ENCODE measurements at regions not wholly inside any gene's neighbourhood (a gene's known extent, or its start where the extent isn't known, plus 50 kb on each side); places are given as distances from the start of the nearest gene placed in this dataset.

DNA sequence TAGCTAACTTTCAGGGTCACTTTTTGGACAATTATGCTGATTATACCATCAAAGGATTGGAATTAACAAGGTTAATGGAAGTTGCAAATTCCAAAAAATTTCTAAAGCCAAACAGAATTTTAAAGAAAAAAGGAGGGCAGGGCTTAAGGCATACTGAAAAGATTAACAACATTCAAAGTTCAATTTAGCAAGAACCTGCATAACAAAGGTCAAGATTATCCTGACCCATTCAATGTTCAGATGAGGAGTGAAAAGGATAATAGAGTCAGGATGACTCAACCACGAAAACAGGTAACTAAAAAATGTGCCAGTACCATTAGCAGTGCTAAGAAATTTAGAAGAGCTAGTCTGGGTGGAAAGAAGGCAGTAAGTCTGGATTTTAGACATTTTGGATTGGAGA, 139.8 kb upstream of the HNMT start:
- no peak overlapping the region for H3K56ac ChIP-seq (ENCODE audit: low read length)
- no peak overlapping the region for H3K27ac ChIP-seq (ENCODE audit: low read depth, low read length)
- H3K4me2 ChIP-seq (ENCODE audit: low read length), result no peak overlapping the region
- H2BK120ac ChIP-seq (ENCODE audit: low read depth, low read length), result no peak overlapping the region
- no peak overlapping the region for H3K4ac ChIP-seq (ENCODE audit: low read depth, low read length)
- H3K27me3 ChIP-seq (ENCODE audit: insufficient read depth, low read length, poor library complexity), result no peaks in the 10 kb centered on the region
- no peaks in the 10 kb centered on the region for H3K36me3 ChIP-seq (ENCODE audit: control insufficient read depth, insufficient read depth, low read length)
- H4K8ac ChIP-seq (ENCODE audit: low read depth, low read length), result no peak overlapping the region
- H2BK15ac ChIP-seq (replicated peaks; ENCODE audit: low read depth), result no peak overlapping the region
- no peak for DNase-seq
- WGBS (ENCODE audit: extremely low coverage, insufficient coverage, low lambda C conversion rate), result no CpG with 5 or more reads among the region's 1 CpG
- no peaks in the 10 kb centered on the region for H3K79me1 ChIP-seq (ENCODE audit: low read length)
- no peak overlapping the region for H2AK5ac ChIP-seq (ENCODE audit: low read length)
- no peak overlapping the region for H2BK5ac ChIP-seq (ENCODE audit: low read length)
- no peaks in the 10 kb centered on the region for H3K79me2 ChIP-seq (ENCODE audit: control insufficient read depth, insufficient read depth, low read length)
- no peak overlapping the region for H3K18ac ChIP-seq (ENCODE audit: low read length)
- H4K5ac ChIP-seq (ENCODE audit: low read length), result no peak overlapping the region
- H3K23ac ChIP-seq (ENCODE audit: low read length), result no peak overlapping the region
- no peak overlapping the region for H3K4me3 ChIP-seq (ENCODE audit: low read length)
- no peak overlapping the region for H3K9ac ChIP-seq (ENCODE audit: low read length)
- H3K4me1 ChIP-seq (ENCODE audit: control insufficient read depth, low read depth, low read length), result peaks cover 3% of the 10 kb centered on the region

DNA sequence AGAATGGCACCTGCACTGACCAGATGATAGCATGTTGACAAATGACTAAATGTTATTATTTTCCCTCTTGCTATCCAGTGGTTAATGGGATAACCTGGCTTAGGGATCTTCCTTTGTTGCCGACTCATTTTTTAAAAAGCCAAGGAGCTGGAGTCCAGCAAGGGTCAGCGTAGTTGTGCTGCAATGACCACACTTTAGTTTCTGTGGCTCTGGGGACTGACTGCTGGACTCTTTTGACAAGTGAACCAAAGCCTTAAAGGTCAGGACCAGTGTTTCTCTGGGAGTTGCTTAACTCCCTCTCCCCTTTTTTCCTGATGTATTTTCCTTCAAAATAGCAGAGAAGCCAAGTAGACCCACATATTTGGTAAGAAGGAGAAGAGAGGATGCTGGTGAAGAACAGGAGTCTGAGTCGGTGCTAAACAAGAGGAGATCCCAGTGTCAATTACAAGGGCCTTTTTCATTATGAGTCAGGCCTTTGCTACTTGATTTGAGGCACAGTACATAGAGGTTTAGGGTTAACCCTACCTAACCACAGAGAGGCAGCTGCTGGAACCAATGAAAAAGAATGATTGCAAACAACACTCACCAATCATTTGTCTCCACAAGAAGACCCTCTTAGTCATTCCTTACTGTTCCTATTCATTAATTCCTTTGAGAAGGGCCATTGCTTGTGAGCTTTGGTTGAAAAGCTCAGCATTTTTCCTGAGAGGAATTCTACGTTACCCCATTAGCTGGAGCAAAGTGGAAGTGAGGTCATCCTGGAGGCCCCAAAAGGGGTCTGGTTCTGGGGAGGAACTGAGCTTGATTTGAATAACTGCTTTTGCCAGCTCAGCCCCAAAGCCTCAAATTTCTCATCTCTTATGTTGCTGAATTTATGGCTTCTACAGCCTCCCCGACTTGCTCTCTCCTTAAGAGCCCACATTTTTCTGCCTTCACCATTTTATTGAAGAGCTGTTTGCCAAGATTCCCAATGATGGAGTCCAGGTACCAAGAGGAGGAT, 137.6 kb upstream of the HNMT start:
- Histone ChIP-seq H4K8ac (ENCODE audit: low read depth, low read length) (no peak overlapping the region), H2BK120ac (ENCODE audit: low read depth, low read length) (no peak overlapping the region), H3K56ac (ENCODE audit: low read length) (no peak overlapping the region), H3K9ac (ENCODE audit: low read length) (no peak overlapping the region), H3K23ac (ENCODE audit: low read length) (no peak overlapping the region), H3K4me1 (ENCODE audit: control insufficient read depth, low read depth, low read length) (peaks cover 3% of the 10 kb centered on the region), H4K5ac (ENCODE audit: low read length) (no peak overlapping the region), H3K79me2 (ENCODE audit: control insufficient read depth, insufficient read depth, low read length) (no peaks in the 10 kb centered on the region), H3K4me3 (ENCODE audit: low read length) (no peak overlapping the region), H3K79me1 (ENCODE audit: low read length) (no peaks in the 10 kb centered on the region), H2AK5ac (ENCODE audit: low read length) (no peak overlapping the region), H2BK15ac (replicated peaks; ENCODE audit: low read depth) (no peak overlapping the region), H3K4me2 (ENCODE audit: low read length) (no peak overlapping the region), H2BK5ac (ENCODE audit: low read length) (no peak overlapping the region), H3K36me3 (ENCODE audit: control insufficient read depth, insufficient read depth, low read length) (no peaks in the 10 kb centered on the region), H3K18ac (ENCODE audit: low read length) (no peak overlapping the region), H3K27ac (ENCODE audit: low read depth, low read length) (no peak overlapping the region), H3K27me3 (ENCODE audit: insufficient read depth, low read length, poor library complexity) (no peaks in the 10 kb centered on the region), H3K4ac (ENCODE audit: low read depth, low read length) (no peak overlapping the region)
- no peak for DNase-seq
- no CpG with 5 or more reads among the region's 5 CpGs for WGBS (ENCODE audit: extremely low coverage, insufficient coverage, low lambda C conversion rate)

DNA sequence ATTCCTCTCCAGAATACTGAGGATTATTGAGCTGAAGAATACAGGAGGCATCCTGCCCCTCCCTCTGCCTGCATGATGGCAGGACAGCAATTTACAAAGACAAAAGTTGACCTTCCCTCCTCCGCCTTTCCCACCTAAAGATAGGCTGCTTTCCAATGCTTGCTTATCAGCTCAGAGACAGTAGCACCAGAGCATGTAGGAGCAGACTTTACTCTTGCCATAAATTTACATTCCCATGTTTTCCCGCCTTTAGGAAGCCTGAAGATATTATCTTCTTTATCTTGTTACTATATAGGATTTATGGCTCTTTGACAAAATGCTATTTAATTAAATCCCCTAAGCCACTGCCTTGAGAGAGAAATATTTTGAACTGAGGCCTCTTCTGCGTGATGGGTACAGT, 135.6 kb upstream of the HNMT start:
- no peak overlapping the region for H2BK5ac ChIP-seq (ENCODE audit: low read length)
- no peaks in the 10 kb centered on the region for H3K36me3 ChIP-seq (ENCODE audit: control insufficient read depth, insufficient read depth, low read length)
- peaks cover 3% of the 10 kb centered on the region for H3K4me1 ChIP-seq (ENCODE audit: control insufficient read depth, low read depth, low read length)
- no peak overlapping the region for H2BK15ac ChIP-seq (replicated peaks; ENCODE audit: low read depth)
- no peak overlapping the region for H4K8ac ChIP-seq (ENCODE audit: low read depth, low read length)
- no peak overlapping the region for H3K9ac ChIP-seq (ENCODE audit: low read length)
- H3K56ac ChIP-seq (ENCODE audit: low read length), result no peak overlapping the region
- H4K5ac ChIP-seq (ENCODE audit: low read length), result no peak overlapping the region
- H3K4me3 ChIP-seq (ENCODE audit: low read length), result no peak overlapping the region
- H3K27ac ChIP-seq (ENCODE audit: low read depth, low read length), result no peak overlapping the region
- H2AK5ac ChIP-seq (ENCODE audit: low read length), result no peak overlapping the region
- no peaks in the 10 kb centered on the region for H3K27me3 ChIP-seq (ENCODE audit: insufficient read depth, low read length, poor library complexity)
- no peaks in the 10 kb centered on the region for H3K79me1 ChIP-seq (ENCODE audit: low read length)
- no peaks in the 10 kb centered on the region for H3K79me2 ChIP-seq (ENCODE audit: control insufficient read depth, insufficient read depth, low read length)
- DNase-seq, result peak; percentile 71
- no peak overlapping the region for H3K4ac ChIP-seq (ENCODE audit: low read depth, low read length)
- no peak overlapping the region for H2BK120ac ChIP-seq (ENCODE audit: low read depth, low read length)
- H3K23ac ChIP-seq (ENCODE audit: low read length), result no peak overlapping the region
- no peak overlapping the region for H3K4me2 ChIP-seq (ENCODE audit: low read length)
- H3K18ac ChIP-seq (ENCODE audit: low read length), result no peak overlapping the region
- no CpG with 5 or more reads among the region's 3 CpGs for WGBS (ENCODE audit: extremely low coverage, insufficient coverage, low lambda C conversion rate)

DNA sequence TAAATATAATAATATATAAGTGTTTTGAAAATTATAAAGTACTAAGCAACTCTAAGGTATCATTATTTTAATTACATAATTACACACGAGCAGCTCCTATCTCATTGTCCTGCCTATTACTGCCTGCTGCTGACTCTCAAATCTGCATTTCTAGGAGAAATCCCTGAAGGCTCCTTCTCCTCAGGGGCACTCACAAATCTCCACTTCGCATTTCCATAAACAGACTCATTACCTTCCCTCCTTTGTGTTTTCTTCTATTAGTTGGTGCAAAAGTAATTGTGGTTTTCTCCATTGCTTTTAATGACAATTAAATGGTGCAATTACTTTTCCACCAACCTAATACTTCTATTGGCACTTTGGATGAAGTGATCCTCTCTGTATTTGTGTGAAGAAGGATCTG, 135.0 kb upstream of the HNMT start:
- Histone ChIP-seq H3K23ac (ENCODE audit: low read length) (no peak overlapping the region), H3K36me3 (ENCODE audit: control insufficient read depth, insufficient read depth, low read length) (no peaks in the 10 kb centered on the region), H3K4me1 (ENCODE audit: control insufficient read depth, low read depth, low read length) (peaks cover 3% of the 10 kb centered on the region), H3K4me3 (ENCODE audit: low read length) (no peak overlapping the region), H3K56ac (ENCODE audit: low read length) (no peak overlapping the region), H3K27ac (ENCODE audit: low read depth, low read length) (no peak overlapping the region), H3K4ac (ENCODE audit: low read depth, low read length) (no peak overlapping the region), H3K79me1 (ENCODE audit: low read length) (no peaks in the 10 kb centered on the region), H3K79me2 (ENCODE audit: control insufficient read depth, insufficient read depth, low read length) (no peaks in the 10 kb centered on the region), H2BK15ac (replicated peaks; ENCODE audit: low read depth) (no peak overlapping the region), H4K5ac (ENCODE audit: low read length) (no peak overlapping the region), H3K4me2 (ENCODE audit: low read length) (no peak overlapping the region), H3K18ac (ENCODE audit: low read length) (no peak overlapping the region), H4K8ac (ENCODE audit: low read depth, low read length) (no peak overlapping the region), H2BK5ac (ENCODE audit: low read length) (no peak overlapping the region), H3K27me3 (ENCODE audit: insufficient read depth, low read length, poor library complexity) (no peaks in the 10 kb centered on the region), H3K9ac (ENCODE audit: low read length) (no peak overlapping the region), H2AK5ac (ENCODE audit: low read length) (no peak overlapping the region), H2BK120ac (ENCODE audit: low read depth, low read length) (no peak overlapping the region)
- DNase-seq, result no peak
- no CpG with 5 or more reads among the region's 2 CpGs for WGBS (ENCODE audit: extremely low coverage, insufficient coverage, low lambda C conversion rate)

DNA sequence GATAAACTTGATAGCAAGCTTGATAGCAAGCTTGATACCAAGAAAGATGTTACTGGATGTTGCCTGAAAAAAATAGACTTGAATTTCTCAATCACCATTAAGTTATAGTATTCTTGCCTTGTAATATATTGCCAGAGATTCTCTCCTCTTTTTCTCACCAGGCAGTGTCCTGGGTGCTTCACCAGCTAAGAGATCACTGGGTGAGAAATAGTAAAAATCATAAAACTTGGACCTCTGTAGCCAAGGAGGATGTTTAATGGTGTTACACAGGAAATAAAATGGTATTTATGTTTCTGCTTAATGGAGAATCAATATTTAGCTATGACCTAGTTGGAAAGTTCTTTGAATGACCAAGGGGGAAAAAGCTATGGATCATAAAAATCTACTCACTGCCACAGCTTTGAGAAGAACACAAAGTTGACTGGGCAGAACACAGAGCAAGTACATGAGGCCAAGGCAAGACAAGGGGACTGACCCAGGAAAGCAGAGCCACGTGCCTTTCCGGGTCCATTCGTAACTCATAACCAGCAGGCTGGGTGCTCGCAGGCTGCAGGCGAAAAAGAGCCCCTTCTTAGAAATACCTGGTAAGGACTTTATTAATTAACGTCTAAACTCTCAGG, 129.4 kb upstream of the HNMT start:
- no peaks in the 10 kb centered on the region for H3K36me3 ChIP-seq (ENCODE audit: control insufficient read depth, insufficient read depth, low read length)
- no peak overlapping the region for H3K4me3 ChIP-seq (ENCODE audit: low read length)
- H3K56ac ChIP-seq (ENCODE audit: low read length), result no peak overlapping the region
- no peak for DNase-seq
- H4K8ac ChIP-seq (ENCODE audit: low read depth, low read length), result no peak overlapping the region
- H3K4ac ChIP-seq (ENCODE audit: low read depth, low read length), result no peak overlapping the region
- H3K4me2 ChIP-seq (ENCODE audit: low read length), result no peak overlapping the region
- H2BK15ac ChIP-seq (replicated peaks; ENCODE audit: low read depth), result no peak overlapping the region
- H2AK5ac ChIP-seq (ENCODE audit: low read length), result no peak overlapping the region
- H3K27me3 ChIP-seq (ENCODE audit: insufficient read depth, low read length, poor library complexity), result no peaks in the 10 kb centered on the region
- no peaks in the 10 kb centered on the region for H3K79me1 ChIP-seq (ENCODE audit: low read length)
- no peak overlapping the region for H3K18ac ChIP-seq (ENCODE audit: low read length)
- WGBS (ENCODE audit: extremely low coverage, insufficient coverage, low lambda C conversion rate), result no CpG with 5 or more reads among the region's 6 CpGs
- H3K23ac ChIP-seq (ENCODE audit: low read length), result no peak overlapping the region
- H3K79me2 ChIP-seq (ENCODE audit: control insufficient read depth, insufficient read depth, low read length), result no peaks in the 10 kb centered on the region
- no peak overlapping the region for H3K27ac ChIP-seq (ENCODE audit: low read depth, low read length)
- no peak overlapping the region for H2BK5ac ChIP-seq (ENCODE audit: low read length)
- H4K5ac ChIP-seq (ENCODE audit: low read length), result no peak overlapping the region
- H3K4me1 ChIP-seq (ENCODE audit: control insufficient read depth, low read depth, low read length), result no peaks in the 10 kb centered on the region
- no peak overlapping the region for H3K9ac ChIP-seq (ENCODE audit: low read length)
- H2BK120ac ChIP-seq (ENCODE audit: low read depth, low read length), result no peak overlapping the region

All from mesendoderm (in vitro differentiated cells).